Tibial nerve (tissue), 4 donors: ENCODE measurements at regions not wholly inside any gene's neighbourhood (a gene's known extent, or its start where the extent isn't known, plus 50 kb on each side); places are given as distances from the start of the nearest gene placed in this dataset.

Source experiments
- DNase-seq, 2 donors: peaks; one replicate each; pipeline ENCODE4 v3.0.0-alpha.2; 2019; ENCODE audit warnings: low spot score in 2 of 2
- H3K27ac ChIP-seq, 4 donors: fragments of 200-600 bp; sonication (generic) in 3 of 4; one replicate each; pipeline ENCODE4 v1.5.1; 2017 to 2019; ENCODE audit warnings: mild to moderate bottlenecking in 1 of 4
- H3K27me3 ChIP-seq, 2 donors: fragments of 200-600 bp; sonication (generic) in 1 of 2; one replicate each; pipeline versions ENCODE4 v1.5.1 to v1.6.0; 2017 to 2019
- H3K36me3 ChIP-seq, 3 donors: fragments of 200-600 bp; sonication (generic); one replicate each; pipeline ENCODE4 v1.5.1; 2018 to 2019
- H3K4me1 ChIP-seq, 4 donors: fragments of 200-600 bp; sonication (generic) in 3 of 4; one replicate each; pipeline ENCODE4 v1.5.1; 2017 to 2019
- H3K4me3 ChIP-seq, 4 donors: fragments of 200-600 bp; sonication (generic) in 3 of 4; one replicate each; pipeline ENCODE4 v1.5.1; 2017 to 2019; ENCODE audit warnings: mild to moderate bottlenecking in 1 of 4, moderate library complexity in 1 of 4
- H3K9me3 ChIP-seq, 4 donors: fragments of 200-600 bp; sonication (generic) in 3 of 4; one replicate each; pipeline ENCODE4 v1.5.1; 2017 to 2019
- CTCF ChIP-seq, 5 experiments: fragments of 200-600 bp in 3 of 5; fragments of 450-650 bp in 2 of 5; sonication (generic) in 3 of 5; IDR thresholded peaks; one replicate each; pipeline ENCODE4 v1.5.1; 2016 to 2019; ENCODE audit warnings: antibody characterized with exemption in 5 of 5, mild to moderate bottlenecking in 3 of 5, moderate library complexity in 2 of 5
- EP300 ChIP-seq, 2 donors: sonication (generic); formaldehyde crosslinking; IDR thresholded peaks; one replicate each; pipeline ENCODE4 v1.6.1; 2017; ENCODE audit warnings: antibody characterized with exemption in 2 of 2, mild to moderate bottlenecking in 1 of 2
- POLR2A ChIP-seq, 2 donors: fragments of 450-650 bp; IDR thresholded peaks; one replicate each; pipeline ENCODE4 v1.6.1; 2017; ENCODE audit warnings: antibody characterized with exemption in 2 of 2, mild to moderate bottlenecking in 2 of 2, moderate library complexity in 2 of 2
- WGBS, 2 donors: methylation state at CpG; one replicate each; pipeline ENCODE4 v1.1.5; 2018; 5-methylcytosine and 5-hydroxymethylcytosine counted together

GRCh38 chr2:196426122-196426521, 213.4 kb upstream of the CCDC150 start:
- Histone ChIP-seq H3K36me3 (no peaks in the 10 kb centered on the region), H3K4me1 (no peaks in the 10 kb centered on the region), H3K27me3 (no peaks in the 10 kb centered on the region), H3K4me3 (no peak overlapping the region), H3K27ac (no peak overlapping the region), H3K9me3 (no peaks in the 10 kb centered on the region)
- DNase-seq, result no peak
- 94% methylated on average over 1 of the region's 1 CpG for WGBS, 2 donors
- TF ChIP-seq CTCF (IDR thresholded peaks at IDR 0.05), result no peak
- TF ChIP-seq POLR2A (IDR thresholded peaks at IDR 0.05), result no peak
- TF ChIP-seq EP300 (IDR thresholded peaks at IDR 0.05), result no peak

GRCh38 chr2:196427986-196428634, 211.4 kb upstream of the CCDC150 start:
- no peak for TF ChIP-seq EP300 (IDR thresholded peaks at IDR 0.05)
- TF ChIP-seq POLR2A (IDR thresholded peaks at IDR 0.05), result no peak
- TF ChIP-seq CTCF (IDR thresholded peaks at IDR 0.05), result no peak
- no peak for DNase-seq
- no peaks in the 10 kb centered on the region for H3K9me3 ChIP-seq
- H3K27ac ChIP-seq, result no peak overlapping the region
- 21 to 24% methylated on average over 2 of the region's 2 CpGs for WGBS, 2 donors
- no peaks in the 10 kb centered on the region for H3K27me3 ChIP-seq
- no peaks in the 10 kb centered on the region for H3K4me1 ChIP-seq
- H3K4me3 ChIP-seq, result no peak overlapping the region
- no peaks in the 10 kb centered on the region for H3K36me3 ChIP-seq

DNA sequence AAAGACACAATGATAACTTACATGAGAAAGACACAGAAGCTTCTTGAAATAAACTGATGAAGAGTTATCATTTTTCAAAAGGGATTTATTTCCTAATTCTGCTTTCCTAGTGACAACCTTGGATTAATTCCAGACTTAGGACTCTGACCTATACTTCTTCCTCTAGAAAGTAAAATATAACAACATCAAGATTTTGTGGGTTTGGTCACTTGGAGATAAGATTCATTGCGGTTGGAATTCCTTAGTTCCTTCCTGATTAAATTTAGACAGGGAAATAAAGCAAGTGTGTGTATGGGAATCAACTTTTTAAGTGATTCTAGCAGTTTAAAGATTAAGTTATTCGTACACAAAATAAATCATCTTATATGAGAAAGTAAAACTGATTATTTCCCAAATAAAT, 208.4 kb upstream of the CCDC150 start:
- TF ChIP-seq CTCF (IDR thresholded peaks at IDR 0.05) (no peak), EP300 (IDR thresholded peaks at IDR 0.05) (no peak), POLR2A (IDR thresholded peaks at IDR 0.05) (no peak)
- Histone ChIP-seq H3K36me3 (no peaks in the 10 kb centered on the region), H3K27ac (no peak overlapping the region), H3K4me3 (no peak overlapping the region), H3K9me3 (no peaks in the 10 kb centered on the region), H3K27me3 (no peaks in the 10 kb centered on the region), H3K4me1 (no peaks in the 10 kb centered on the region)
- 71 to 77% methylated on average over 2 of the region's 2 CpGs for WGBS, 2 donors
- DNase-seq, result no peak

GRCh38 chr2:196431957-196432356, 207.6 kb upstream of the CCDC150 start:
- Histone ChIP-seq H3K27ac (no peak overlapping the region), H3K27me3 (no peaks in the 10 kb centered on the region), H3K4me3 (no peak overlapping the region), H3K4me1 (no peaks in the 10 kb centered on the region), H3K36me3 (no peaks in the 10 kb centered on the region), H3K9me3 (no peaks in the 10 kb centered on the region)
- no peak for TF ChIP-seq POLR2A (IDR thresholded peaks at IDR 0.05)
- WGBS, 2 donors, result 47 to 60% methylated on average over 4 of the region's 4 CpGs
- no peak for DNase-seq

DNA sequence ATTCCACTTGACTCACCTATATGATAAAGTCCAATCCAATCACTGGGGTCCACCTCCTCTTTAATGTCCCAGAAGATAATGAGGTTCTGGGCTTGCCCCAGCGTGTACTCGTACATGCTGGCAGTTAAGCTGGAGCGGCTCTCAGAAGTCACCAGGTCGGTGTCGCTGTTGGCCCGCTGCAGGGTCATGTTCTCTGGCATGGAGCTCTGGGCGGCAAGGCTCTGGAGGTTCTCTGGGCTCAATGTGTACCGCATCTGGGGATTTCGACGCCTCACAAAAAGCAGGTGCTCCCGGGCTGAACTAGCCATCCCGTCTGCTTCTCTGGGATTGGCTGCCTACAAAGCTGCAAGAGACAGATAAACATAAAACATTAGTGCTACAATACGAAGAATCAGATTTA, 206.4 kb upstream of the CCDC150 start:
- DNase-seq, result no peak
- Histone ChIP-seq H3K36me3 (no peaks in the 10 kb centered on the region), H3K4me3 (no peak overlapping the region), H3K4me1 (no peaks in the 10 kb centered on the region), H3K9me3 (no peaks in the 10 kb centered on the region), H3K27me3 (no peaks in the 10 kb centered on the region), H3K27ac (no peak overlapping the region)
- no peak for TF ChIP-seq POLR2A (IDR thresholded peaks at IDR 0.05)
- no peak for TF ChIP-seq EP300 (IDR thresholded peaks at IDR 0.05)
- no peak for TF ChIP-seq CTCF (IDR thresholded peaks at IDR 0.05)
- 94 to 100% methylated on average over 13 of the region's 13 CpGs for WGBS, 2 donors

DNA sequence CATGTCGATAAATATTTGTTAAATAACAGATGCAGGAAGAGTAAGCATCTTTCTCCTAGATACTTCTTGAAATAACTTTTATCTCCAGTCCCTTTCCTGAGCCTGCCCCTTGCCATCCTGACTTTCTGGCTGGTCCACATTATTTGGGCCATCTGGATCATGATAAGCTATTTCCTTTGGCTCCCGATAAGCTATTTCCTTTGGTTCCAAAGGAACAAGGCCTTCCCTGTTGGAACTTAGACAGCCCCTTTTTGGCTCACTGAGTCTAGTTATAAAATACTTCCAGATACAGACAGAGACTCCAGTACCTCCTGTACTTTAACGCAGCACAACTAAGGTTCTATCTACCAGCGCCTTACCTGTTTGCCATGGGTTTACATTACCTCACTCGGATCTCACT, 205.3 kb upstream of the CCDC150 start:
- H3K27ac ChIP-seq, result no peak overlapping the region
- H3K4me3 ChIP-seq, result no peak overlapping the region
- WGBS, 2 donors, result 82 to 86% methylated on average over 5 of the region's 5 CpGs
- H3K27me3 ChIP-seq, result no peaks in the 10 kb centered on the region
- no peaks in the 10 kb centered on the region for H3K9me3 ChIP-seq
- TF ChIP-seq POLR2A (IDR thresholded peaks at IDR 0.05), result no peak
- no peak for TF ChIP-seq EP300 (IDR thresholded peaks at IDR 0.05)
- no peak for TF ChIP-seq CTCF (IDR thresholded peaks at IDR 0.05)
- no peak for DNase-seq
- no peaks in the 10 kb centered on the region for H3K4me1 ChIP-seq
- H3K36me3 ChIP-seq, result no peaks in the 10 kb centered on the region
